Superior temporal gyrus (tissue), 1 donor: ENCODE measurements at regions not wholly inside any gene's neighbourhood (a gene's known extent, or its start where the extent isn't known, plus 50 kb on each side); places are given as distances from the start of the nearest gene placed in this dataset.
"Not testable (repeated sequence)": the region's sequence is repeated elsewhere in the genome, so short reads cannot be mapped to it uniquely, and the experiment has no call there.

Source experiments
- DNase-seq: peaks from one replicate; pipeline ENCODE4 v3.0.0-alpha.2; 2016; ENCODE audit errors: extremely low spot score

- DNase-seq, result not testable (repeated sequence)
These were observed 75.3 kb downstream of the BARX1 start for GRCh38 chr9:93879662-93880407.

GRCh38 chr9:93875330-93875729 is 79.8 kb downstream of the BARX1 start:
- no peak for DNase-seq

DNA sequence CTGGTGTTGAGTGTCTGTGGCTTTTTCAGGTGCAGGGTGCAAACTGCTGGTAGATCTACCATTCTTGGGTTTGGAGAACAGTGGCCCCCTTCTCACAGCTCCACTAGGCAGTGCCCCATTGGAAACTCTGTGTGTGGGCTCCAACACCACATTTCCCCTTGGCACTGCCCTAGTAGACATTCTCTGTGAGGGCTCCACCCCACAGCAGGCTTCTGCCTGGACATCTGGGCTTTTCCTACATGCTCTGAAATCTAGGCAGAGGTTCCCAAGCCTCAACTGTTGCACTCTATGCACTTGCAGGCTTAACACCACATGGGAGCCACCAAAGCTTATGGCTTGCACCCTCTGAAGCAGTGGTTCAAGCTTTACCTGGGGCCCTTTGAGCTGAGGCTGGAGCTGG is 80.9 kb downstream of the BARX1 start:
- no peak for DNase-seq

DNA sequence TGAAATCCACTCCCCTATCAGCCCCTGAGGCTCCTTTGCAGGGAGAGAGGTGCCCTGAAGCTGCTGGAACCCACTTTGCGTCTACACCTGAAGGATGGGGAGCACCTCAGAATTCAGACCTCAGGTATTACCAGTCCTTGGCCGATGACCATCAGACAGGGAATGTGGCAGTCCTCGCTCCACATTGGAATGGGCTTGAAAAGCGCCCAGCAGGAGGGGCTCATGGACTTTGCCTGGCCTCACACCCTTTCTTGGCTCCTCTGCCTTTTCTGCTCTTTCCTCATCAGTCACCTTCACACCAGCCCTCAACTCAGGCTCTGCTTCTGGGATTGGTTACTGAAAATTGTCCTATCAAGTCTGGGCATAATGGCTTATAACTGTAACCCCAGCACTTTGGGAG is 83.9 kb downstream of the BARX1 start:
- DNase-seq, result no peak

GRCh38 chr9:93869863-93870262 is 85.3 kb downstream of the BARX1 start:
- DNase-seq, result no peak

- no peak for DNase-seq
These were observed 86.1 kb downstream of the BARX1 start for GRCh38 chr9:93869088-93869487.

GRCh38 chr9:93865716-93866115 is 89.4 kb downstream of the BARX1 start:
- no peak for DNase-seq

GRCh38 chr9:93865245-93865644 is 89.9 kb downstream of the BARX1 start:
- DNase-seq, result no peak

DNA sequence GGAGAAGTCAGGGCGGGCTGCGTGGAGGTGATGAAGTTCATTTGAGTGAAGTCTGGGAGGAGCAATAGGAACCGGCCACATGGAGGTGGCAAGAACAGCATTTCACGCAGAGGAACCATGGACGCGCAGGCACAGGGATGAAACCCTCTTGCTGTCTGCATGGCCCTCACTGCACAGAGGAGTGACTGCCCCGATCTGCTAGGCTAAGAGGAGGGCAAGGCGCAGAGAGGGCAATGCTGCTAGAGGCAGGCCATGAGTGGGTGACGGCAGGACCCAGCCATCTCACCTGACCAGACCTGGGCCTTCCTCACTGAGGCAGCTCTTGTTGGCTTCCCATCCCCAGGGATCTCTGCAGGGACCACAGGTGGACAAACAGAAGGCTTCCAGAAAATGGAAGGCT is 90.3 kb downstream of the BARX1 start:
- no peak for DNase-seq

DNA sequence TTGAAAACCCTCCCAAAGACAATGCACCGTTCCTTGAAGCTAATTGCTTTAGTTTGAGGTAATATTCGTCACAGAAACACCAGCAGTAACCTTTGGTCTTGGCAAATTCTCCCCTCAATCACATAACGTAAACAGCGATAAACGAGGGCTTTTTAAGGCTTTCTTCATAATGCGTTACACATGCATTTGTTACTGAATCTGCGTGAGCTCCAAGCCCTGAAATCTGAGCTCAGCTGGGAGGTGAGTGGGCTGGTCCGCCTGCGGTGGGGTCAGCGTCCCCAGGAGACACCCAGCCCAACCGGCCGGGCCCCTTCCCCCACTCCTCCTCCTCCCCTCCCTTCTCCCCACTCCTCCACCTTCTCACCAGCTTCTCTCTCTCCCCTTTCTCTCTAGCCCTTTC is 91.1 kb downstream of the BARX1 start:
- DNase-seq, result no peak

DNA sequence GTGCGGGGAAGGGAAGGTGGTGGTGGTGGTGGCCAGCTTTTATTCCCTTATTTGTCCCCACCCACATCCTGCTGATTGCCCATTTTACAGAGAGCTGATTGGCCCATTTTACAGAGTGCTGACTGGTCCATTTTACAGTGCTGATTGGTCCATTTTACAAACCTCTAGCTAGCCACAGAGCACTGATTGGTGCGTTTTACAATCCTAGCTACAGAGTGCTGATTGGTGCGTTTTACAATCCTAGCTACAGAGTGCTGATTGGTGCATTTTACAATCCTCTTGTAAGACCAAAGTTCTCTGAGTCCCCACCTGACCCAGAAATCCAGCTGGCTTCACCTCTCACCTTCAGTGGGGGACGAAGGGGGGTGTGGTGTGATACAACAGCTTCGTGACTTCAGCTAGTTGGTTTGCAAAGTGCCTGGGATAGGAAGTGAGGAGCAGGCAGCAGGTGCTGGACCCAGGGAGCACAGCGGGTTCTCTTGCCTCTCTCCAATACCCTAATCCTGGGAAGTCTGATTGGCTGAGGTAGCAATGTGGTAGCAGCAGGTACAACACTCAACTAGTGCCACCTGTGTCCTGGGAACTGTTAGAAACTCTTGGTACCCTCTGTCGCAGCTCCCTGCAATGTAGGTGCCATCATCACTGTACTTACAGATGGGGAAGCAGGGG is 92.1 kb downstream of the BARX1 start:
- DNase-seq, result no peak

GRCh38 chr9:93861736-93862358 is 93.3 kb downstream of the BARX1 start:
- no peak for DNase-seq

- DNase-seq, result no peak
These were observed 94.2 kb downstream of the BARX1 start for GRCh38 chr9:93860694-93861658.

GRCh38 chr9:93859431-93860215 is 95.5 kb downstream of the BARX1 start:
- DNase-seq, result no peak

DNA sequence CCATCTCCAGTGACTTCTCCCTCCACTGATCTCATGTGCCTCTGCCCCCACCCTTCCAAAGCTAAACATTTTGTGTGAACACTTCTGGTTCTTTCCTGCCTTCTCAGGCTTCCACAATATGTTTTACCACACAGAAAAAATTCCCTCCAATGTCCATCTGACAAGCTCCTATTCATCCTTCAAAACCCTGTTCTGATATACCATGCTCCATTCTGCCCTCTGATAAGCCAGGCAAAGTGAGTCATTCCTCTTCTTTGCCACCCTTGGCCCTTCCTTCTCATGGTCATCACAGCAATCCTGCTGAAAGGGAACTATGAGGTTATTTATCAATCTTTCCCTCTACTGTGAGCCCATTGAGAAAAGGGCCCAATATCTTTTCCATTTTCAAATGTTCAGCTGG is 97.6 kb downstream of the BARX1 start:
- DNase-seq, result no peak

- no peak for DNase-seq
These were observed 102.4 kb downstream of the BARX1 start for GRCh38 chr9:93852728-93853127.

- DNase-seq, result no peak
These were observed 108.8 kb downstream of the BARX1 start for GRCh38 chr9:93846349-93846748.

GRCh38 chr9:93843396-93843795 is 111.8 kb downstream of the BARX1 start:
- no peak for DNase-seq

GRCh38 chr9:93830606-93831005 is 124.5 kb downstream of the BARX1 start:
- no peak for DNase-seq

DNA sequence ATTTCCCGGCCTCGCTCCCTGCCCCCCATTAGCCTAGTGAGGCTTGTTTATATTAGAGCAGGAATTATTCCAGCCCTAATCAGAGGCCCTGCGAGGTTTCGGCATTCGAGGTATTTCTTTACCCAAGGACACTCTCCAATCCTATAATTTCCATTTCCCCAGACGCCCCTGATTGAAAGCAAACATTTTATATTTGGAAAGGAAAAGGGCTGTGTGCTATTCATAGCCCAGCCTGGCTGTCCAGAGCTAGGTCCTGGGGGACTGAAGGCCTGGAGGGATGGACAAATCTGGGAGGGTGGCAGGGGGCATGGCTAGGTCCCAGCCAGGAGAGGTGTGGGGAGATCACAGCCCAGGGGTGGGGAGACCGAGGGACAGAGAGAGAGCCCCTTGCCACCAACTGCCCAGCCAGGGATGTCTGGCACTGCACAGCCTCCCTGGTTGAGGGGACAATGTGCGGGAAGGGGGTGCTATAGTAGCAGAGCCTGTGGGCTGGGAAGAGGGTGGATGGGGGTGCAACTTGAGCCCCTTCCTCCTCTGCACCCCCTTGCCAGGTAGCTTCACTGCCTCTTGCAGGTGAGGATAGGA is 125.1 kb downstream of the BARX1 start:
- no peak for DNase-seq
